Stimulated activated CD4-positive, alpha-beta T cell treated with anti-CD3 and anti-CD28 coated beads, Interleukin-1b, Interleukin-23, amount 100 ng/mL, for 1 hour (primary cell): ENCODE measurements at regions not wholly inside any gene's neighbourhood (a gene's known extent, or its start where the extent isn't known, plus 50 kb on each side); places are given as distances from the start of the nearest gene placed in this dataset.
"Not testable (repeated sequence)": the region's sequence is repeated elsewhere in the genome, so short reads cannot be mapped to it uniquely, and the experiment has no call there.

ENCODE experiments used
- DNase-seq, 2 donors: peaks; one replicate each; pipeline ENCODE4 v3.0.0-alpha.2; 2020; ENCODE audit warnings: low read depth in 2 of 2

- no peak for DNase-seq
Observed at GRCh38 chr3:153370680-153371079, 208.7 kb downstream of the RAP2B start.

GRCh38 chr3:153372326-153372725 is 210.3 kb downstream of the RAP2B start:
- no peak for DNase-seq

DNA sequence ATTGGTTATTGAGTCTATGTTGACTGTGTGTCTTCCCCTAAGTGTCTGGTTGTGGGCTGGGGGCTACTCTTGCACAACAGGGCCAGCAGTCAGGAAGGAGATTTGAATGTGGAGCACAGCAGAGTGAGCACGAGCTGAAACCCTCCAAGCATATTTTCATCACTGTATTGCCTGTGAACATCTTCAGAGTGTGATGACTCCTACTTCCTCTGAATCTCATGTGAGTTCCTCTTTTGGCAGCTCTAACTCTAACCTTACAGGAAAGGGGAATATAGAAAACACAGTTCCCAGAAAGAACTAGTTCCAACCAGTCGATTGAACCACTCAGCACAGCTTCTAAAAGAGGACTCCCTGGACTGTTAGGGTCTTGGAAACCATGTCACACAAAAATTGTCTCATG is 211.6 kb downstream of the RAP2B start:
- no peak for DNase-seq

DNA sequence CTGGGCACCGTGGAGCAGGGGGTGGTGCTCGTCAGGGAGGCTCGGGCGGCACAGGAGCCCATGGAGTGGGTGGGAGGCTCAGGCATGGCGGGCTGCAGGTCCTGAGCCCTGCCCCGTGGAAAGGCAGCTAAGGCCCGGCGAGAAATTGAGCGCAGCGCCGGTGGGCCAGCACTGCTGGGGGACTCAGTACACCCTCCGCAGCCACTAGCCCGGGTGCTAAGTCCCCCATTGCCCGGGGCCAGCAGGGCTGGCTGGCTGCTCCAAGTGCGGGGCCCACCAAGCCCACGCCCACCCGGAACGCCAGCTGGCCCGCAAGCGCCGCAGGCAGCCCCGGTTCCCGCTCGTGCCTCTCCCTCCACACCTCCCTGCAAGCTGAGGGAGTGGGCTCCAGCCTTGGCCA is 216.3 kb downstream of the RAP2B start:
- not testable (repeated sequence) for DNase-seq

DNA sequence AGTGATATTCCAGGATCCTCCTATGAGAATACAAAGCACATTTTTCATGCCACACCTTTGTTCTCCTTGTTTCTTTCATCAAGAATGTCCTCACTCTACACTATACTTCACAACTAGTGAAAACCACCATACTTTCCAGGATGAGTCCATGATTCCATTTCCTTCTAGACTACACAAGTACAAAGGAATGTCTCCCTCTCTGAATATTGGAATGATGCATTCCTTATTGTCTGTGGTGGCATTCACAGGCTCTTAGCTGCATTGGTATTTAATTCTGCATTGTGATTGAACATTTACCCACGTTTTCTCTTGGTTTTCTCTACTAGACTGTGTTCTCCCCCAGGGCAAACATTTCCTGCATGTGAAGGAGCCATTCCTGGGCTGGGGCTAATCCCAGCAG is 217.5 kb downstream of the RAP2B start:
- DNase-seq: no peak

- no peak for DNase-seq
Observed at GRCh38 chr3:153385343-153385742, 223.3 kb downstream of the RAP2B start.

- no peak for DNase-seq
Observed at GRCh38 chr3:153392363-153392762, 230.3 kb downstream of the RAP2B start.

- no peak for DNase-seq
Observed at GRCh38 chr3:153394017-153394416, 232.0 kb downstream of the RAP2B start.

- no peak for DNase-seq
Observed at GRCh38 chr3:153396581-153396980, 234.6 kb downstream of the RAP2B start.

- no peak for DNase-seq
Observed at GRCh38 chr3:153397794-153398193, 235.8 kb downstream of the RAP2B start.

GRCh38 chr3:153399636-153400035 is 237.6 kb downstream of the RAP2B start:
- no peak for DNase-seq

- no peak for DNase-seq
Observed at GRCh38 chr3:153400641-153401040, 238.6 kb downstream of the RAP2B start.

DNA sequence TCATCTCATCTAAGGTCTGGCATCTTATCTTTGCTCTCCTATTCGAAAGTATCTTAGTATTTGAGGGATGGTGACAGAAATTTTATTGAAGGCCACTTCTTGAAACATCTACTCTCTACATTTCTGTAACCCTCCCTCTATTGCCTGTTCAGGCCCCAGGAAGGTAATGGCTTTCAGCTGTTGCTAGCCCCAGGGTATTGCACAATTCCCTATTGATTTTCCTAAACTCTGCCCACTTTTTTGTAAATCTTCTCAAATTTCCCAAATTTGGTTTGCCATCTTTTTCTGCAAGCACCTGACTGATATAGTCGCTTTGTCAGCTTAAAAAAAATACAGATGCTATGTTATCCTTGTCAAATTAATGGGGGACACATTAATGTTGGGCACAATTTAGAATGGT is 242.1 kb downstream of the RAP2B start:
- no peak for DNase-seq

DNA sequence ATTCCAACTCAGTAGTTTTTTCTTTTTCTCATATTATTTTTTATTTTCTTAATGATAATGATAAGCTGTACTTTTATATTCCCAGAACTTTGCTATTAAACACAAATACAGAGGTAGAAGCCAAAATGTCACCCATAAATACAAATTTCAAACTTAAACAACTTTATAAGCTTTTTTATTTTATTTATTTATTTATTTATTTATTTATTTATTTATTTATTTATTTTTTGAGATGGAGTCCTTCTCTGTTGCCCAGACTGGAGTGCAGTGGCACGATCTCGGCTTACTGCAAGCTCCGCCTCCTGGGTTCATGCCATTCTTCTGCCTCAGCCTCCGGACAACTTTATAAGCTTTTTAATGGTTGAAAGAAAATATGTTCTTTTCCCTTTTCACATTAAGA is 243.3 kb downstream of the RAP2B start:
- DNase-seq: not testable (repeated sequence)

DNA sequence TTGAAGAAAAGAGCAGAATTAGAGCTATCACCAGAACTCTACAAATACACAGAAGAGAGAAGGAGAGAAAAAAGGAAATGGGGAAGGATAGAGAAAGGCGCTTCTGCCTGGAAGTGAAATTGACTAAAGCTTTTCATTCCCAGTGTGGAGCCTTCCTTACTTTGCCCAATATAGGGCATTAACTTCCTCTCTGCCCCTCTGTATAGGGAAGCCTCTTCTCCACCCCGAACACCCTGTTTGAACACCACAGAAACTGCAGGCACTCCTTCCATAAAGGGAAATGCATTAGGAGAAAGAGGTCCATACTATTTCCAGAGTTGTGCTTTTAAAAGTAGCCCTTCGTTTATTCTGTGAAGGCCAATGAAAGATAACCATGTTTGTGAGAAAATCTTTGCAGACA is 248.5 kb downstream of the RAP2B start:
- DNase-seq: no peak

- no peak for DNase-seq
Observed at GRCh38 chr3:153414982-153415381, 253.0 kb downstream of the RAP2B start.

DNA sequence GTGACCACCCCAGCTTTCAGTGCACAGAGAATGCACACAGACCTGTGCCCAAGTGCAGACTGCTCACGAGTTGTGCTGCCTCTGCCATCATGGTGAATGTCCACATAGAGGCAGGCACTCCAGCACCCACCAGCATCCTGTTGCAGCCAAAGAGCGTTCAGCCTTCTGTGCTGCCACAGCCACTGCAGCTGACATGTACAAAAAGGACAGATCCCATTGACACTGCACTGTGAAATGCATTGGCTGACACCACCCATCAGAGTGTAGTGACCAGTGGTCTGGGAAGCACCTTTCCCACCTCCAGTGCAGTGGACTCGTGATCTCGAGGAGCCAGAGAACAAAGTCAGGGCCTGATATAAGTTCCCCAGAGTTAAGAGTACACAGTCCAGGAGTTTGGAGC is 260.3 kb downstream of the RAP2B start:
- DNase-seq: no peak

DNA sequence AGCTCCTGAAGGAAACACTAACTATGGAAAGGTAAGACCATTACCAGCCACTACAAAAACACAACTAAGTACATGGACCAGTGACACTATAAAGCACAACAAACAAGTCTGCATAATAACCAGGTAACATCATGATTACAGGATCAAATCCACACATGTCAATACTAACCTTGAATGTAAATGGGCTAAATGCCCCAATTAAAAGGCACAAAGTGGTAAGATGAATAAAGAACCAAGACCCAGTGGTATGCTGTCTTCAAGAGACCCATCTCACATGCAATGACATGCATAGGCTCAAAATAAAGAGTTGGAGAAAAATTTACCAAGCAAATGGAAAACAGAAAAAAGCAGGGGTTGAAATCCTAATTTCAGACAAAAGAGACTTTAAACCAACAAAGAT is 261.8 kb downstream of the RAP2B start:
- not testable (repeated sequence) for DNase-seq

DNA sequence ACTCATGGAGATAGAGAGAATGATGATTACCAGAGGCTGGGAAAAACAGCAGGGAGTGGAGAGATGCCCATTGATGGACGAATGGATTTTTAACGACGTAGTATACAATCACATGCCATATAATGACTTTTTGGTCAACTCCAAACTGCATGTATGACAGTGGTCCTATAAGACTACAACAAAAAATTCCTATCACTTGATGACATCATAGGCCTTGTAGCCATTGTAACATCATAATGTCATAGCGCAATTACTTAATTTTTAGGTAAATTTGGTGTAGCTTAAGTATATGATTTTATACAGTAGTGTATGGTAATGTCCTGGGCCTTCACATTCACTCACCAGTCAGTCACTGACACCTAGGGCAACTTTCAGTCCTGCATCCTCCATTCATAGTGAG is 264.3 kb downstream of the RAP2B start:
- no peak for DNase-seq

DNA sequence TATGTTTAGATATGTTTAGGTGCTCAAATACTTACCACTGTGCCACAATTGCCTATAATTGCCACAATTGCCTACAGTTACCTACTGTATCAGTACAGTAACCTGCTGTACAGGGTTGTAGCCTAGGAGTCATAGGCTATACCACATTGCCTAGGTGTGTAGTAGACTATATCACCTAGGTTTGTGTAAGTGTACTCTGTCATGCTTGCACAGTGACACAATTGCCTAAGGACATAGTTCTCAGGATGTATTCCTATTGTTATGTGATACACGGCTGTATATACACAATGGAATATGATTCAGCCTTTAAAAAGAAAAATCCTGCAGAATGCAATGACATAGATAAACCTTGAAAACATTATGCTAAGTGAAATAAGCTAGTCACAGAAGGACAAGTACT is 264.8 kb downstream of the RAP2B start:
- no peak for DNase-seq

GRCh38 chr3:153429821-153430220 is 267.8 kb downstream of the RAP2B start:
- DNase-seq: no peak

- DNase-seq: no peak
Observed at GRCh38 chr3:153431076-153431475, 269.1 kb downstream of the RAP2B start.

- DNase-seq: no peak
Observed at GRCh38 chr3:153437666-153438065, 275.6 kb downstream of the RAP2B start.

GRCh38 chr3:153438271-153438670 is 276.2 kb downstream of the RAP2B start:
- DNase-seq: no peak

- DNase-seq: no peak
Observed at GRCh38 chr3:153439780-153440179, 277.8 kb downstream of the RAP2B start.
